ENCODE measurements at regions not wholly inside any gene's neighbourhood (a gene's known extent, or its start where the extent isn't known, plus 50 kb on each side); places are given as distances from the start of the nearest gene placed in this dataset.

- POLR2A ChIA-PET, result no interaction called here
- CTCF ChIA-PET, result interaction anchor here (0.6 to 5.5 kb wide), 25 partner anchors 9 to 1301 kb away, joined by 3 to 49 read pairs (median 4); no protein-coding TSS in a partner anchor
- no peak overlapping the region for H3K4me3 ChIP-seq (ENCODE audit: low read depth, low read length)
- no peaks in the 10 kb centered on the region for H3K9me3 ChIP-seq (ENCODE audit: control insufficient read depth, insufficient read depth, low read length)
- TF ChIP-seq CTCF (IDR thresholded peaks at IDR 0.05; ENCODE audit: low read depth, low read length), result peak; percentile 88
- no peak overlapping the region for H3K27ac ChIP-seq (ENCODE audit: low read depth, low read length)
- no peaks in the 10 kb centered on the region for H3K27me3 ChIP-seq (ENCODE audit: control insufficient read depth, insufficient read depth, low read length)
- DNase-seq (ENCODE audit: low read depth, low spot score), result peak; percentile 33
Observed at GRCh38 chr18:42298759-42299675, 344.0 kb downstream of the PIK3C3 start.

GRCh38 chr18:42305869-42306593 is 351.0 kb downstream of the PIK3C3 start:
- no peak for TF ChIP-seq CTCF (IDR thresholded peaks at IDR 0.05; ENCODE audit: low read depth, low read length)
- no peak for DNase-seq (ENCODE audit: low read depth, low spot score)
- CTCF ChIA-PET, result interaction anchor here (3.1 kb wide), 1 partner anchor 192 kb away, joined by 18 read pairs; no protein-coding TSS in a partner anchor
- no peaks in the 10 kb centered on the region for H3K27me3 ChIP-seq (ENCODE audit: control insufficient read depth, insufficient read depth, low read length)
- no peak overlapping the region for H3K4me3 ChIP-seq (ENCODE audit: low read depth, low read length)
- no peak overlapping the region for H3K27ac ChIP-seq (ENCODE audit: low read depth, low read length)
- no peaks in the 10 kb centered on the region for H3K9me3 ChIP-seq (ENCODE audit: control insufficient read depth, insufficient read depth, low read length)
- POLR2A ChIA-PET, result no interaction called here

GRCh38 chr18:42306594-42306980 is 351.6 kb downstream of the PIK3C3 start:
- Histone ChIP-seq H3K27ac (ENCODE audit: low read depth, low read length) (no peak overlapping the region), H3K27me3 (ENCODE audit: control insufficient read depth, insufficient read depth, low read length) (no peaks in the 10 kb centered on the region), H3K4me3 (ENCODE audit: low read depth, low read length) (no peak overlapping the region), H3K9me3 (ENCODE audit: control insufficient read depth, insufficient read depth, low read length) (no peaks in the 10 kb centered on the region)
- no peak for TF ChIP-seq CTCF (IDR thresholded peaks at IDR 0.05; ENCODE audit: low read depth, low read length)
- no peak for DNase-seq (ENCODE audit: low read depth, low spot score)
- POLR2A ChIA-PET, result no interaction called here
- CTCF ChIA-PET, result interaction anchor here (3.1 kb wide), 1 partner anchor 192 kb away, joined by 18 read pairs; no protein-coding TSS in a partner anchor

GRCh38 chr18:42310956-42311355 is 355.9 kb downstream of the PIK3C3 start:
- CTCF ChIA-PET, result interaction anchor here (0.6 to 1.7 kb wide), 2 partner anchors 12 kb away, joined by 3 to 10 read pairs; no protein-coding TSS in a partner anchor

More at GRCh38 chr18:42310956-42311355, 355.9 kb downstream of the PIK3C3 start:
- H3K9me3 ChIP-seq (ENCODE audit: control insufficient read depth, insufficient read depth, low read length), result no peaks in the 10 kb centered on the region
- H3K4me3 ChIP-seq (ENCODE audit: low read depth, low read length), result no peak overlapping the region
- POLR2A ChIA-PET, result no interaction called here
- TF ChIP-seq CTCF (IDR thresholded peaks at IDR 0.05; ENCODE audit: low read depth, low read length), result no peak
- no peak overlapping the region for H3K27ac ChIP-seq (ENCODE audit: low read depth, low read length)
- DNase-seq (ENCODE audit: low read depth, low spot score), result no peak
- H3K27me3 ChIP-seq (ENCODE audit: control insufficient read depth, insufficient read depth, low read length), result no peaks in the 10 kb centered on the region
